Stimulated activated CD4-positive, alpha-beta T cell treated with anti-CD3 and anti-CD28 coated beads, Interleukin-12 subunit alpha, Interleukin-12 subunit beta, amount 100 ng/mL, for 48 hours (primary cell): ENCODE measurements at regions not wholly inside any gene's neighbourhood (a gene's known extent, or its start where the extent isn't known, plus 50 kb on each side); places are given as distances from the start of the nearest gene placed in this dataset.
"Not testable (repeated sequence)": the region's sequence is repeated elsewhere in the genome, so short reads cannot be mapped to it uniquely, and the experiment has no call there.

Experiments
- DNase-seq, 3 donors: peaks; one replicate each; pipeline ENCODE4 v3.0.0-alpha.2; 2020; ENCODE audit warnings: low read depth in 2 of 3, low spot score in 1 of 3

GRCh38 chr9:16052757-16053530, 500.1 kb downstream of the CCDC171 start:
- no peak for DNase-seq

GRCh38 chr9:16057541-16057940, 504.7 kb downstream of the CCDC171 start:
- no peak for DNase-seq

- DNase-seq = no peak
Observed at GRCh38 chr9:16058131-16058549, 505.3 kb downstream of the CCDC171 start.

- DNase-seq = no peak
Observed at GRCh38 chr9:16060436-16061129, 507.7 kb downstream of the CCDC171 start.

GRCh38 chr9:16062542-16063240, 509.8 kb downstream of the CCDC171 start:
- no peak for DNase-seq

GRCh38 chr9:16063241-16063591, 510.4 kb downstream of the CCDC171 start:
- DNase-seq = no peak

DNA sequence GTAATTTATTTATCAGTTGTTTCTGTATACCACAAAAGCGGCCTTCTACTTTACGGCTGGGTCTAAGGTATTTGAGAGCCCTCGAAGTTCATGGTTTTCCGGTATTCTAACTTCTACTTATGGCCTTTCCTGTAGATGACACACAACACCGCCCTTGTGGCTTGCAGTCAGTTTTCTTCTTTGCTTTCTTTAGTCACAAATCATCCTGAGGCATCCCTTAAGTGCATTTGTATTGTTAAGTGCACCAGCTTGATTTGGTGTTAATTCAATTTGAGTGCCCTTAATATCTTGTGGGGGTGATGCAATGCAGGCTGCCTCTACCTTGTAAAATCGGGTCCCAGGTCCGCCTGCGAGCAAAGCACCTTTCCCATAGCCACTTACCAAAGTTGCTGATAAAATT, 511.9 kb downstream of the CCDC171 start:
- no peak for DNase-seq

DNA sequence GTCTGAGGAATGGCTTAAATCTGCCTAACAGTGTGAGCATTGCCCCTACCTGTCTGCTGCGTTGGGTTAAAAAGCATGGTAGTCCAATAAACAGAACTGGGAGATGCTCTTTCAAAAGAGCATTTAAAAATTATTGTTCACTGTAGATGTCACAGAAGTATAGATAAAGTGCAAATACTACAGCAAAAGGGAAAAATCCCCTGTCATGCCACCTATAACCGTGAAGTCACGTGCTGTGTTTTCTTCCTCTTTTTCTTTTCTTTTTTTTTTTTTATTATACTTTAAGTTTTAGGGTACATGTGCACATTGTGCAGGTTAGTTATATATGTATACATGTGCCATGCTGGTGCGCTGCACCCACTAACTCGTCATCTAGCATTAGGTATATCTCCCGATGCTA, 513.4 kb downstream of the CCDC171 start:
- DNase-seq = not testable (repeated sequence)

DNA sequence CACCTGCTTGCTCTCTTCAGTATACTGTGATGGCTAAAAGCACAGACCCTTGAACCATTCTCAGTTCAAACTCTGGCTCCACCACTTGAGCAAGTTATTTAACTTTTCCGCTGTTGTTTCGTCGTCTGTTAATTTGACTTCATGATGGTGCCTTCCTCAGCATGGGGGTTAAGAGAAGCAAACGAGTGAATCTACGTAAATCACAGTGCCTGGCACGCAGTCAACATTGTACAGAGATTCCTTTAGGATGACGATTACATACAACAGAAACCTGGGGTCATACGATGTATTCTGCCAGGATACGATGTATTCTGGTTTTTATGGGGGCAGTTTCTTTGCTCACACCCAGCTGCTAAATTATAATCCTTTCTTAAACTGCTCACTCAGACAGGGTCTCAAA, 515.6 kb downstream of the CCDC171 start:
- DNase-seq = no peak

DNA sequence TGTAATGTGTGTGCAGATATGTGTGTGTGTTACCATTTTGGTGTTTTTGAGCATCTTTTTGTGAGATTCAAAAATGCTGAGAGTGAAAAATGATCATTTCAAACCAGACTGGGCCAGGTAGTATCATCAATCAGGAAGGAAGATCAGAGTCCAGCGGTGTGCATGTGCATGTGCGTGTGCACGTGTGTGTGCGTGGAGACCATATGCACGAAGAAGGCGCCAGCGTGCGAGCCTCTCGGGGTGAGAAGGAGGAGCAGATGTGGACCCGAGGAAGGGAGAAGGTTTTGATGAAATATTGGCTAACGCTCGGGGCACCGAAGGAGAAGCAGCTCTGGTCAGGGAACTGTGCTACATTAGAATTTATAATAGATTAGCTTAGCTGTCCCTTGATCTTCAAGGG, 516.4 kb downstream of the CCDC171 start:
- no peak for DNase-seq

DNA sequence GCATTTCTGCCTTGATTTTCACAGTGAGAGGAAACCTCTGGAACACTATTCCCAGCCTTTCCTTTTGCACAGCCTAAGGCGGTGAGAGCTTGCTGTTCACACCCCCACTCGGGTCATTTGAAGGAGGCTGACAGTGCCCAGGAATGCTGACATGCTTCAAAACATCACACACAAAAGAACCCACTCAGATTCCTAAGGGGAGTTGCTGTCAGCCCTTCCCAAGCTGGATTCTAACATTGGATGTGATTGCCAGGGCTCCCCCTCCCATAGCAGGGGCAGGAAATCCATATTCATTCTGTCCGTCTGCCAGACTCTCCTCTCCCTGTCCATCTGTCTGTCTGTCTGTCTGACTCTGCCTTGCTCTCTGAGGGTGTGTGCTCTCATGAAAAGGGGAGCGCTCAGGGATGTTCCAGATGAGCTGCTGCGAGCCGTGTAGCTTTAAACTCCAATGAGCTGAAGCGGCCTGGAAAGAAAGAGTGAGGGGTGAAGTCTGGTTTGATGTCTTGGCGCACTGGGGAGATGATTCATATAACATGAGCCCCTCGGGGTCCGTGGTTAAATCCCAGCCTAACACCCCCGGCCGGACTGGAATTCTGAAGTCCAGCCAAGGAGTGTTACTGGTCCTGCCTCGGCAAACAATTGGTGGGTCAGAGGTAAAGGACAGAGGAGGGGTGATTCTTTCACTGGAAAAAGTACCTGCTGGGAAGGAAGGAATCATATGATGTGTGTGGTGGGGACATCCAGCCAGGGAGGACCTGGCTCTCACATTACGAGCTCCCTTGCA, 517.0 kb downstream of the CCDC171 start:
- no peak for DNase-seq

- DNase-seq = no peak
Observed at GRCh38 chr9:16070455-16071145, 517.8 kb downstream of the CCDC171 start.

DNA sequence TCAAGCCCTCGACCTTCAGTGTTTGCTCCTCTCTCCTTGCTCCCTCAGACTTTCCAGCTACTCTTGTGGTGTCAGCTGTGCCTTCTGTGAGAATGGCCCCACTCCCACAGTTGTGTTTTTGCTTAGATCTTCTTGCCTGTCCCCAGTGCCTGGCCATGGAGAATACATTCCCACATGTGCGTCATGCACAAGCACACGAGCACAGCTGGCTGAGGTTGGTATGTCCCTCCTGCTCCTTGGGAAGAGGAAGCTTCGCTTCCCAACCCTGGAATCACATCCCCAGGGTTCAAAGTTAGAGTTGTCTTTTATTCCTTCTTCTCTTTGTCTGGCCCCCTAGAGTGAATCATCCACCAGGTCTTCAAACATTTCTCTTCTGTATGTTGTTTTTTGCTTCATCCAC, 518.6 kb downstream of the CCDC171 start:
- no peak for DNase-seq

DNA sequence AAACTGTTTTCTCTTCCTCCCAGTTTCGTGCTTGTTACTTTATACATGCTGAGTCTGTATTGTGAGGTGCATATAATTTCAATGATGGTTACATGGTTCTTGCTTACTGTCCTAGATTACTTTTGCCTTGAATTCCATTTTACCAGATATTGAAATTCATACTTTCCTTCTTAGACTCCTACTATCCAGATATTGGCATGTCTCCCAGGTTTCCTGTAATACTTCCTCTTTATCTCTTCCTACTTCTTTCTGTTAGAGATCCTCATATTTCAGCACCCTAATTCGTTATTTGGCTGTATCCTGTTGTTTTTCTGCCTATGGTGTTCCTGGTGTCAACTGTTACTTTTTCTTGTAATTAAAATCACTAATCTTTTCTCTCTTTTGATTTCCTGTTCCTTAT, 522.1 kb downstream of the CCDC171 start:
- no peak for DNase-seq

DNA sequence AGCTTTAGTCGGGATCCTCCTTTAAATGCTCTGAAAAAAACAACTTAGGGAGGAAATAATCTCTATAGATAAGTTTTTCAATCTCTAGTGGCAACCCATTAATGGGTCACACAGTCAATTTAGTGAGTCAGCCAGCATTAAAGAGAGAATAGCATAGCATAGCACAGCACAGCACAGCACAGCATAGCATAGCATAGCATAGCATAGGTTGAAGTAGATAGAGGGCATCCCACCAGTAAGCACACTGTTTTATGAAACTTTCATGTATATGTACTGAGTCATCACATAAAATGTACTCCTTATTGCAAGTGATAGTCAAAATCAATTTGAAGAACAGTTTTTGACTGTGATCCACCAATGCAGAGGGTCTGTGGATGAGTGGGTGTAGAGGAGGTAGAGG, 522.9 kb downstream of the CCDC171 start:
- no peak for DNase-seq

- DNase-seq = no peak
Observed at GRCh38 chr9:16076511-16076910, 523.7 kb downstream of the CCDC171 start.

GRCh38 chr9:16082796-16083195, 530.0 kb downstream of the CCDC171 start:
- DNase-seq = no peak

GRCh38 chr9:16085167-16085726, 532.4 kb downstream of the CCDC171 start:
- no peak for DNase-seq

DNA sequence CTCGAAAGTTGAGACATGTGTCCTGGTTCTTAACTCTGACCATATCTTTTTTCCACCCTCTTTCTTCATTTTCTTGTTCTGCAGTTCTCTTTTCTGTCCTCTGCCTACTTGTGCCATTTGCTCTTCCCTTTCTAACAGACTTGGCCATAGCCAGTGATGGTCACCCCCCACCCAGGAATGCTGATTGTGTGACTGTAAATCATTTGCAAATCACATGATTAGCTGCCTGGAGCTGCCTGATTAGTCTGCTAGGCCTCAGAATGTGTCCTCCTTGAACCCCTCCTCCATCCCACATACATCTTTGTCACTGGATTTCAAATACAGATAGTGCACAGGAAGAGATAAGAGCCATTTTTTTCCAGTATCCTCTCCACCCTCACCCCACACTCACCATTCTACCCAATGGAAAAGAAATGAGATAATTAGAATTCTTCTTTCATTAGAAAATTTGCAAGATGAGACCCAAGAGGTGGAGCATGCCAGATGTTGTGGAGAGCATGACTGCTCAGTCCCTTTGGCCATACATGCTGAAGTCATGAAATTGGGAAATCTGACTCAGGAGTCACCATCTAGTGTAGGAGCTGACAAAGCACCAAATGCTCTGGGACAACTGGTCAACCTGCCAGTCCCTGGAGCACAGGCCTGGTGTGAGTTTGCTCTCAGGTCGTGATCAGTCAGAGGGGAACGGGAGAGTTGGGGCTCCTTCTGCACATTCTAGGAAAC, 538.2 kb downstream of the CCDC171 start:
- no peak for DNase-seq
